Activated T-helper 17 cell treated with anti-CD3 and anti-CD28 coated beads, Interleukin-2, amount 50 U/mL, for 72 hours (primary cell): ENCODE measurements at regions not wholly inside any gene's neighbourhood (a gene's known extent, or its start where the extent isn't known, plus 50 kb on each side); places are given as distances from the start of the nearest gene placed in this dataset.

ENCODE experiments used
- ATAC-seq: fragments of 150-1000 bp; cut with Tn5 transposase; replicated peaks from 2 replicates; pipeline ENCODE4 v1.10.0; 2021; ENCODE audit warnings: mild to moderate bottlenecking, moderate library complexity
- H3K27ac Mint-ChIP-seq: one replicate; pipeline ENCODE4 v1.8.0; 2022; ENCODE audit warnings: mixed read lengths
- H3K27me3 Mint-ChIP-seq: one replicate; pipeline ENCODE4 v1.8.0; 2022; ENCODE audit warnings: mixed read lengths
- H3K36me3 Mint-ChIP-seq: one replicate; pipeline ENCODE4 v1.8.0; 2022; ENCODE audit warnings: low read depth, mild to moderate bottlenecking, mixed read lengths
- H3K4me1 Mint-ChIP-seq: one replicate; pipeline ENCODE4 v1.8.0; 2022; ENCODE audit warnings: mixed read lengths
- H3K4me3 Mint-ChIP-seq: one replicate; pipeline ENCODE4 v1.8.0; 2022; ENCODE audit warnings: mild to moderate bottlenecking, mixed read lengths
- H3K9me3 Mint-ChIP-seq: one replicate; pipeline ENCODE4 v1.8.0; 2022; ENCODE audit warnings: mixed read lengths

DNA sequence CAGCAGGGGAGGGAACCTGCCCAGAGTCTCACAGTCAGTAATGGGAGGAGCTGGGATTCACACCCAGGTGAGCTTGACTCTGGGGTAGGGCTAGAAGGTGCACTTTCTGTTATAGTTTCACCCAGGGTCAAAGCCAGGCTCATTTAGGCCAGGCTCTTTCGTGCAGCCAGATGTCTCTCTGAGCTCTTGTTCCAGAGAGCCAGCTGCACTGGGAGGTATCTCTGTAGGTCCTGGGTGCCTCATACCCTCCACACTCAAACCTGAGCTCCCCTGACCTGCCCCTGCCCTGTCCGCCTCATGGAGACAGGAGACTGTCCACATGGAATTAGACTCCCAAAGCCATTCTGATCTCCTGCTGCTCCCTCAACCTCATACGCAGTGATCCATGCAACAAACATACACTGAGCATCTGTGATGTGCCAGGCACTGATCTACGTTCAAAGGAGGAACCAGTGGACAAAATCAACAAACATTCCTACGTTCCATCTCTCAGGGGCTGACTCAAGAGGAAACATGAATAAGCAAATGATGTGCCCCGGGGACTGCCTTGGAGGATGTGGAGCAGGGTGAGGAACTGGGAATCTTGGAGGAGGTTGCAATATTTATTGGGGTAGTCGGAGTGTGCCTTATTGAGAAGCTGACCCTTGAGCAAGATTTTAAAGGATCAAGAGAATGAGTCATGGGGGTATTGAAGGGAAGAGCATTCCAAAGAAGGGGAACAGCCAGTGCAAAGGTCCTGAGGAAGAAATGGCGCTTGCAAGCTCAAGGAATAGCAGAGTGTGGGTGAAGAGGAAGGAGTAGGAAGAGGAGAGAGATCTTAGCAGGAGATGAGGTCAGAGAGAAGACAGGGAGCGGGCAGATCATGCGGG lies 71.3 kb upstream of the TOX2 start:
- Mint-ChIP-seq H3K27ac (no peak overlapping the region), H3K4me3 (no peak overlapping the region), H3K4me1 (peaks cover 23% of the 10 kb centered on the region), H3K27me3 (peaks cover 22% of the 10 kb centered on the region), H3K9me3 (no peaks in the 10 kb centered on the region), H3K36me3 (no peaks in the 10 kb centered on the region)
- ATAC-seq, result no peak

GRCh38 chr20:43842126-43843020 lies 72.3 kb upstream of the TOX2 start:
- Mint-ChIP-seq H3K4me1 (peaks cover 28% of the 10 kb centered on the region), H3K9me3 (no peaks in the 10 kb centered on the region), H3K4me3 (no peak overlapping the region), H3K36me3 (no peaks in the 10 kb centered on the region), H3K27ac (no peak overlapping the region), H3K27me3 (peaks cover 28% of the 10 kb centered on the region)
- ATAC-seq, result no peak

GRCh38 chr20:43840382-43841070 lies 74.1 kb upstream of the TOX2 start:
- peaks cover 28% of the 10 kb centered on the region for H3K4me1 Mint-ChIP-seq
- H3K27ac Mint-ChIP-seq, result no peak overlapping the region
- no peaks in the 10 kb centered on the region for H3K9me3 Mint-ChIP-seq
- ATAC-seq, result peak; percentile 34
- H3K4me3 Mint-ChIP-seq, result no peak overlapping the region
- H3K36me3 Mint-ChIP-seq, result no peaks in the 10 kb centered on the region
- peaks cover 30% of the 10 kb centered on the region for H3K27me3 Mint-ChIP-seq

- Mint-ChIP-seq H3K27me3 (peaks cover 31% of the 10 kb centered on the region), H3K4me1 (peaks cover 21% of the 10 kb centered on the region), H3K27ac (no peak overlapping the region), H3K4me3 (no peak overlapping the region), H3K36me3 (no peaks in the 10 kb centered on the region), H3K9me3 (no peaks in the 10 kb centered on the region)
- peak; percentile 84 for ATAC-seq
These were observed 74.9 kb upstream of the TOX2 start for GRCh38 chr20:43839793-43840199.

- Mint-ChIP-seq H3K4me1 (peaks cover 17% of the 10 kb centered on the region), H3K36me3 (no peaks in the 10 kb centered on the region), H3K4me3 (no peak overlapping the region), H3K27ac (no peak overlapping the region), H3K9me3 (no peaks in the 10 kb centered on the region), H3K27me3 (peaks cover 31% of the 10 kb centered on the region)
- ATAC-seq, result peak; percentile 13
These were observed 76.0 kb upstream of the TOX2 start for GRCh38 chr20:43838703-43839060.

DNA sequence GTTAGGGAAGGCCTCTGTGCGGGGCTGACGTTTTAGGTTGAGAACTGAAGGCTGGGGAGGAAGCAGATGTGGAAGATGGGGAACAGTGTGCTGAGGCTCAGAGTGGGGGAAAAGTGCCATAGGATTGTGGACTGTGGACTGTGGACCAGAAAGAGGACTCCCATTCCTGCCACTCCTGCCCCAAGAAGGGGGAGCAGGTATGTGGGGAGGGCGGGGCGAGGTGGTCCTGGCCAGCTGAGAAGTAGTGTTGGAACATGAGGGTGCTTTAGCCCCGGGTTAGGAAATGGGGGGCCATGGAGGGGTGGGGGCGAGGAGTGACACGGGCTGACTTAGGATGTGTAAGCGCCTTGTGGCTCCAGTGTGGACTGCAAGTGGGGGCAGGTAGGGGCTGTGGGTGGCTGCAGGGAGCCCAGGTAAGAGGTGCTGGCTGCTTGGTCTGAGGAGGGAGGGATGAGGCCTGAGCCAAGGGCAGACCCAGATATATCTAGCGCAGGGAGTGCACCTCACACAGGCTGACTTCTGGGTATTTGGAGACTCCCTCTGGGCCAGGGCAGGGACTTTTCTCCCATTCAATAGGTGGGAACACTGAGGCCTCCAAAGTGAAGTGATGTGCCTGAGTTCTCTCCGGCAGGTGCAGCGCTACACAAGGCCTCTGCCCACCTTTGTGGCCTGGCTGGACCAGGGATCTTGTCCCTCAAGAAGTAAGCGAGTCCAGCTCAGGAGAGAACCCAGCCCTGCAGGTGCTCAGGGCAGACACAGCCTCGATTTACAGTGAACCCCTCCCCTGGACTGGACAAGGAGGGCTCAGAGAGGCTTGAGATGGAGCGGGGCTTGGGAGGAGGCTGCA lies 76.6 kb upstream of the TOX2 start:
- H3K4me3 Mint-ChIP-seq, result no peak overlapping the region
- ATAC-seq, result no peak
- H3K27me3 Mint-ChIP-seq, result peaks cover 31% of the 10 kb centered on the region
- H3K9me3 Mint-ChIP-seq, result no peaks in the 10 kb centered on the region
- peaks cover 17% of the 10 kb centered on the region for H3K4me1 Mint-ChIP-seq
- no peaks in the 10 kb centered on the region for H3K36me3 Mint-ChIP-seq
- H3K27ac Mint-ChIP-seq, result peak overlapping the region; percentile 33

DNA sequence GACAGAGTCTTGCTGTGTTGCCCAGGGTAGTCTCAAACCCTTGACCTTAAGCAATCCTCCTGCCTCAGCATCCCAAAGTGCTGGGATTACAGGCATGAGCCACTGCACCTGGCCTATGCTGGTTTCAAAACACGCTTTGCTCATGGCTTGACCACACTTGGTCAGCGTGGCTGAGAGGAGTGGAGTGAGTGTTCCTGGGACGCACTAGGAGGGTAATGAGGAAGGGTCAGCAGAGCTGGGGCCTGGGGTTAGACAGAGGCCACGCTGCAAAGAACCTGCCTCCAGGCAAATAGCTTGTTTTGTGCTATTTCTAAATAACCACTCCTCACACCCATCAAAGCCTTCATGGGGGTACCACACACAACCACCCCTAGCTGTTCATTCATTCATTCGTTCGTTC lies 77.9 kb upstream of the TOX2 start:
- no peaks in the 10 kb centered on the region for H3K9me3 Mint-ChIP-seq
- H3K4me1 Mint-ChIP-seq, result peaks cover 17% of the 10 kb centered on the region
- peaks cover 37% of the 10 kb centered on the region for H3K27me3 Mint-ChIP-seq
- H3K36me3 Mint-ChIP-seq, result no peaks in the 10 kb centered on the region
- ATAC-seq, result no peak
- H3K4me3 Mint-ChIP-seq, result no peak overlapping the region
- no peak overlapping the region for H3K27ac Mint-ChIP-seq

DNA sequence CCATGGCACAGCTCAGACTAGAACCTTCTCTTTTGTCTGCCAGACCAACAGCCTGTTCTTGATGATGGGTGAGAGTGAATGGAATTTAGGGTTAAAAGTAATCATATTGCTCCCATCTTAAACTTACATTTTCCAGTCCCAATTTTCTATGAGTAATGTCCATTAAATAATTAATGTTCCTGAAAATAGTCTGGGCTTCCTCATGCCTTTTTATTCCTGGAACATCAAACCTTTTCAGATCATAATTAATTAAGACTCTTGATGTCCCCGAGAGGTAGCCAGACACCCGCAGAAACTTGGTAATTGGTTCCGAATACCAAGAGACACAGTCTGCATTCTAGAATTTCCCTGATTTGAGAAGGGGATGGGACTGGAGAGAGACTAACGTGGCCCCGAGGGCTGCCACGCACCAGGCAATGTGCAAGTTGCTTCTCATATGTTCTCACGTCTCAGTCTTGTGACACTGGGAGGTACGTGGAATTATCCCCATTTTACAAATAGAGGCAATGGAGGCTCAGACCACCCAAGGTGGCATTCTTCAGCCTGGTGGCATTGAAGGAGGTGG lies 78.6 kb upstream of the TOX2 start:
- no peaks in the 10 kb centered on the region for H3K36me3 Mint-ChIP-seq

DNA sequence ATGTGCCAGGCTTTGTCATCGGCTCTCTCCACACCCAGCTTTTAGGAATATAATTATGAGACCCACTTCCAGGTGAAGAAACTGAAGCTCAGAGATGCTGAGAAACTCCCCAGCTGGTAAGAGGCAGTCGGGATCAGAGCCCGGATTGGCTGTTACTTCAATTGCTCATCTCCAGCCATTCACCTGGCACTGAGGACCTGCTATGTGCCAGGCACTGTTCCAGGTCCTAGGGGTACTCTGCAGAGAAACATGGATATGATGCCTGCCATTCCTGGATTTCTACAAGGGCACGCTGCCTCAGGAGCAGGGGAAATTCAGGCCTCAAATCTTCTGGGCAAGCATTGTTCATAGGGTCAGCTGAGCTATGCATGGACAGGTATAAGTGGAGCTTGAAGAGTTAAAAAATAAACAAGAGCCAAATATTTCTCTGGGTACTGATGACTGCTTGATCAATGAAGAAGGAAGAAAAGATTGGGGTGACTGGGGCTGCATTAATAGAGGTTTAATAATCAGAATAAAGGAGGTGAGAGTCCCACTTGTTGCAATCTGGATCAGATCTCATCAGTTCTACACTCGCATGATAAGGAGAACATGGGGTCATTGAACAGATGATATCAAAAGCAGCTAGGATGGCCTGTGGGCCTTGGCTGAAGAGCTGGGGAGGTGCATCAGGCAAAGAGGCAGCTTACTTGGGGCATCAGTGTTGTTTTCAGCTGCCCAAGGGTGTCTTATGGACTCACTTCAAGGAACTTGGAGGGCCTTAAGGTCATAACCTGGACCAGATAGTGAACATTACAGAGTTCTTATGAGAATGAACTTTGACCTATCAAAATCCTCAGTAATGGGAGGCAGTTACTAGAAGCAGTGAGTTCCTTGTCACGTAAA lies 80.9 kb upstream of the TOX2 start:
- ATAC-seq, result no peak
- Mint-ChIP-seq H3K4me3 (no peak overlapping the region), H3K27ac (no peak overlapping the region), H3K9me3 (no peaks in the 10 kb centered on the region), H3K36me3 (no peaks in the 10 kb centered on the region), H3K27me3 (peaks cover 25% of the 10 kb centered on the region), H3K4me1 (peaks cover 6% of the 10 kb centered on the region)

More for the DNA sequence above, 78.6 kb upstream of the TOX2 start:
- Mint-ChIP-seq H3K27ac (no peak overlapping the region), H3K9me3 (no peaks in the 10 kb centered on the region), H3K4me3 (no peak overlapping the region), H3K27me3 (peaks cover 33% of the 10 kb centered on the region), H3K4me1 (peaks cover 17% of the 10 kb centered on the region)
- no peak for ATAC-seq

DNA sequence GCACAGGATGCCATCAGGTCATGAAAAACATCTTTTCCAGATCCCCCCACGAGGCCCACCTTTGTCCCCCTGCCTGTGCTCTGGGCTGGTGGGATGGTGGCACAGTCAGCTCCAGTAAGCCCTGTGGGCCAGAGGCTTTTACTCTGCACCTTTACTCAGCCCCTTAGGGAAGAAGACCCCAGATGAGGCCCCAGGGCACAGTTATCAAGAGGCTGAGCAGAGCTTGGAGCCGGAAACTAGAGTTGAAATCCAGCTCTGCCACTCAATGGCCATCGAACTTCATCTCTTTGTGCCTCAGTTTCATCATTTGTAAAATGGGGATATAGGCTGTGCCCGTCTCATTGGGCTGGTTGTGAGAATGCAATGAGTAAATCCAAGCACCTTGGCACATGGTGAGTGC lies 81.7 kb upstream of the TOX2 start:
- ATAC-seq, result no peak
- no peak overlapping the region for H3K4me3 Mint-ChIP-seq
- no peak overlapping the region for H3K27ac Mint-ChIP-seq

DNA sequence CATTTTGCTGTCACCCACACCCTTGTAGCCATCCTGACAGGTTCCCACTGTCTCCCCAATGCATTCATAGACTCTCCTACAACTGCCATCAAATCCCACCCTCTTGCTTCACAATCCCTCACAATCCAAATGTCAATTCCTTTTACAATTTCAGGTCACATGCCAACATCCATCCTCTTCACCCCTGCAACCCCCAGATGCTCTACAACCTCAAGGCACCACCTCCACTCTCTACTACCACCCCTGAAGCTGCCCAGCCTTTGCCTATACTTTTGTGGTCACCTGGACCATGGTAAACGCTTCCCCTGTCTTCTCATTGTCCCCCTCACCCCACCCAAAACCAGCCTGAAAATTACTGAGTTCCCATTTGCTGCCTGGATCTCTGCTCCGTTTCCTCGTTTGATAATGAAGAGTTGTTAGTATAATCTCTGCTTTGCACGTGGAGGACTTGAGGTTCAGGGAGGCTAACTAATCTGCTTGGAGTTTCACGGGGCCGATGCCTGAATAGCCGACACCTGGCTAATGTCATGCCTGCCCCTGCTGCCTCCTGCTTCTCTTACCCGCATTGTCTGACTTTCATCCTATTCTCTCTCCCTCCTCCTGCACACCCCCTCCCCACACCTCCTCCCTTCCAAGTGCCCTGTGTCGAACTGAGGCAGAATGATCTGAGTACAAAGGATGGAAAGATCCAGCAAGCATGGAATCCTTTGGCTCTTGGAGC lies 82.4 kb upstream of the TOX2 start:
- peaks cover 15% of the 10 kb centered on the region for H3K27me3 Mint-ChIP-seq
- no peaks in the 10 kb centered on the region for H3K9me3 Mint-ChIP-seq
- H3K36me3 Mint-ChIP-seq, result no peaks in the 10 kb centered on the region
- H3K27ac Mint-ChIP-seq, result no peak overlapping the region
- H3K4me1 Mint-ChIP-seq, result no peaks in the 10 kb centered on the region
- no peak for ATAC-seq
- no peak overlapping the region for H3K4me3 Mint-ChIP-seq

More for the DNA sequence above, 81.7 kb upstream of the TOX2 start:
- no peaks in the 10 kb centered on the region for H3K36me3 Mint-ChIP-seq
- H3K9me3 Mint-ChIP-seq, result no peaks in the 10 kb centered on the region
- peaks cover 22% of the 10 kb centered on the region for H3K27me3 Mint-ChIP-seq
- peaks cover 6% of the 10 kb centered on the region for H3K4me1 Mint-ChIP-seq

GRCh38 chr20:43831481-43832065 lies 83.1 kb upstream of the TOX2 start:
- Mint-ChIP-seq H3K27me3 (peaks cover 16% of the 10 kb centered on the region), H3K9me3 (no peaks in the 10 kb centered on the region), H3K36me3 (no peaks in the 10 kb centered on the region), H3K27ac (no peak overlapping the region), H3K4me3 (no peak overlapping the region), H3K4me1 (no peaks in the 10 kb centered on the region)
- no peak for ATAC-seq
